Erythroblast (primary cell): ENCODE measurements at regions not wholly inside any gene's neighbourhood (a gene's known extent, or its start where the extent isn't known, plus 50 kb on each side); places are given as distances from the start of the nearest gene placed in this dataset.
"Not testable (repeated sequence)": the region's sequence is repeated elsewhere in the genome, so short reads cannot be mapped to it uniquely, and the experiment has no call there.

Experiments used
- DNase-seq, 2 experiments: peaks; one replicate each; lab custom pipeline; 2025; lab: John Stamatoyannopoulos, UW
- GATA1 ChIP-seq: IDR thresholded peaks from 2 replicates; pipeline ENCODE4 v1.6.1; 2011; ENCODE audit warnings: low read depth, mild to moderate bottlenecking, control low read depth, low read length, moderate library complexity
- POLR2A ChIP-seq: IDR thresholded peaks from 2 replicates; pipeline ENCODE4 v1.6.1; 2011; ENCODE audit warnings: mild to moderate bottlenecking, low read length

DNA sequence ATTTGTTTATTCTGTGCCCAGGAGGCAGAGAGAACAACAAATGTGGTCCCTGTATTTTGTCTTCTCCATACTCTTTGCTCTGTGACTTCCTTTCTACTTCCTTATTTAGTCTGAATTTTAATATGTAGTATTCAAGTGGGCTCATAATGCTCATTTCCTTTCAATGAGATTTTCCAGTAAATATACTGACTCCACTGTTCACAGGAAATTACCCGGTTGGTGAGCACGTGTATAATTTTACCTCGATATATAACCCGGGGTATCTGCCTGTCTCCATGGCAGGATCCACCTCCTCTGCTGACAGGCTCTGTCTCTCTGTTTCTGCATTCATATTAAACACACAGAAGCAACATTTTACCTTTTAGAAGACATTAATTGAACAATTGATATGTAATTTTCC, 166.0 kb downstream of the SLC38A4 start:
- no peak for DNase-seq

DNA sequence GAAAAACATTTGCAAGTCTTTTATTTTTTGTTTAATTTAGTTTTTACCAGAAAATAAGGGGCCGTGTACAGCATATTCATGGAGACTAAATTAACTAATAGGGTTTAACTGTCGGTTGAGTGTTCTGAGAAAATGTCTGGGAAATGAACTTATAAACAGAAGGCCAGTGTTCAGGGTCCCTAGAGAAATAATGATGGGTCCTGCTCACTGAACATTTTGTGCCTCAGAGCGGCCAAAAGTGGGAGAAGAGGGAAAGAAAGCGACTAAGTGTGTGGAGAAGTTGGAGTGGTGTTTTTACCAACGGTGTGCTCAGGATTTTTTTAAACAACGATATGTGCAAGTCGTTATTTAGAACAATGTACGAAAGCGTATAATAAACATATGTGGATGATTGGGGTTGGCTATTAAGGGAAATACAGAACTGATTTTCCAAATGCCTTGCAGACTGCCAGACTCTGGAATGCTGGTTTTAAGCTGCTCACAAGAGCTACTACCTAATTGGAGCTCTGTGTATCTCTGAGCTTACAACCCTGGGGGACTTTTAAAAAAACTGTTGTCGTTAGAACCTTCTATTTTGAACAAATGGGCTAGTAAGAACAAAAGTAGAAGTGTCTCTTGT, 166.7 kb downstream of the SLC38A4 start:
- no peak for DNase-seq
- TF ChIP-seq GATA1 (no peak), POLR2A (no peak)

More for the DNA sequence above, 166.0 kb downstream of the SLC38A4 start:
- no peak for TF ChIP-seq POLR2A
- no peak for TF ChIP-seq GATA1

DNA sequence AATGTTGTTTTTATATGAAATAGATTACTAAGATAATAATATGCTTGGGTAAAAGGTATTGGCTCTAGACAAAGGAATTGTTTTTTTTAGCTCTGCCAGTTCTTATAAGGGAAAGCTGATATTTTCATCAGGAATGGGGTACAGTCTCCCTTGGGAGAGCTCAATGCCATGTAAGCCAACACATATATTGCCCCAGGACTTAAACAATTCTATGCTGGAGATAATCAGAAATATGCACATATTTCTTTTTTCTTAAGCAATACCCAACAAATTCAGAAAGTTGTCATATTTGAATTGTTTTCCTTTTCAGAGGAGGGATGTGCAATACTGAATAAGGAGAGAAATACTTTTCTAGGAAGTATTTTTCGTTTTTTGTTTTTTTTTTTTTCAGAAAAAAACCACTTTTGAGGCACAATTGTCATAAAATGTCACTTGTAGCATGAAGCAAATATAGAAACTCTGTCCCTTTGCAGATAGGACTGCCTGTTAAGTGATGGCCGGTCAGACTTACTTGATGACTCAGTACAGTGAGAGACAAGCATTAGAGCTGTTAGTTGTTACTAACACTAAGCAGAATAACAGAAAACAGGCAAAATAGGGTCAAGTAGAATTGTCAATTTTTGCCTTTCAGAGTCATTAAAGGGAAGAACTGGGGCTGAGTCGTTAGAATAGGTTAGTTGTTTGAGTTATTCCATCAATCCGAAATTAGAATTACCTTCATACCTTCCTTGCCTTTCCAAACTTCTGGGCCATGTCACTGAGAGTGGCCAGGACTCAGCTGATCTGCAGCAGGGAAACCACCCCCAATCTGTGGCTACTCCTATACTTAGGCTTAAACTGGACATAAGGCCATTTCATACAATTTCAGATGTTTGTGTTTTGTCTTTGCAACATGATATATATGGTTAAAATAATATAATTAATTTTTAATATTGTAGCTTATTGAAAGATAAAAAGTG, 168.1 kb downstream of the SLC38A4 start:
- TF ChIP-seq GATA1 = no peak
- no peak for TF ChIP-seq POLR2A
- no peak for DNase-seq

DNA sequence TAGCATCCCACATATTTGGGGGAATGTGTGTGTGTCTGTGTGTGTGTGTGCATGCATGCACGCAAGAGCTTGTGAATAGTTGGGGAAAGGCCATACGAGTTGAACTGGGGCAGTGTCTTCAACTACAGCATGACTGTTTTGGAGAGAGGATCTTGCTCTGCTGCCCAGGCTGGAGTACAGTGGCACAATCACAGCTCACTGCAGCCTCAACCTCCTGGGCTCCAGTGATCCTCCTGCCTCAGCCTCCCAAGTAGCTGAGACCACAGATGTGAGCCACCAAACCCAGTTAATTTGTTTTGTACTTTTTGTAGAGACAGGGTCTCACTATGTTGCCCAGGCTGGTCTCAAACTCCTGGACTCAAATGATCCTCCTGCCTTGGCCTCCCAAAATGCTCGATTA, 169.8 kb downstream of the SLC38A4 start:
- DNase-seq = not testable (repeated sequence)

DNA sequence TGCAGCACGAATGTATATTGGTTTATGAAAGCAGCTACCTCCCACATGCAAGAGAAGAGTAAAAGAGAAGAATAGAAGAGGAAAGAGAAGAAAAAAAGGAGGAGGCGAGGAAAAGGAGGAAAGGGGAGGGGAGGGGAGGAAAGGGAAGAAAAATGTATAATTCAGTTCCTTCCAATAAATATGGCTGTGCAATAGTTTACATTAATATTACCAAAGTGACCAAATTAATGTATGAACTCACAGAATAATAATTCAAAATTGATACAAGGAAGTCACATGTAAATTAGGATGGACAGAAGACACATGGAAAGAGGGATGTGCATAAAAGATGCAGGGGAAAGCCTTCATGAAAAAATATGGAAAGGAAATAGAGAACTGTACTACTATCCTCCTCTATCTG, 172.5 kb downstream of the SLC38A4 start:
- DNase-seq = no peak
- no peak for TF ChIP-seq GATA1
- no peak for TF ChIP-seq POLR2A

DNA sequence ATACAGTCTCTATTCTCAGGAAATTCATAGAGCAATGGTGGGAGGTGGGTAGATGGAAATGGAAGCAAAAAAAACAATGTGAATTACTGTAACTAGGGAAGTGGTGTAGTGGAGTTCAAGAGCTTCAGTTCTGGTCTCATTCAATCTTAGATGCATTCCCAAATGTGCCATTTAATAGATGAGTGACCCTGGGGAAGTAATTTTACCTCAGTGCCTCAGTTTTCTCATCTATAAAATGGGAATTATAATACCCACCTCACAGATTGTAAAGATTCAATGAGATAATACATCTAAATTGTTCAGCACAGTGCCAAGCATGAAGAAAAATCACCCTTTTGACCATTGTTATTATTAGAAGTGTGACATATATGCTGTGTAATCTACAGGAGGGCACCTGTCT, 173.1 kb downstream of the SLC38A4 start:
- no peak for TF ChIP-seq POLR2A
- no peak for TF ChIP-seq GATA1
- no peak for DNase-seq

DNA sequence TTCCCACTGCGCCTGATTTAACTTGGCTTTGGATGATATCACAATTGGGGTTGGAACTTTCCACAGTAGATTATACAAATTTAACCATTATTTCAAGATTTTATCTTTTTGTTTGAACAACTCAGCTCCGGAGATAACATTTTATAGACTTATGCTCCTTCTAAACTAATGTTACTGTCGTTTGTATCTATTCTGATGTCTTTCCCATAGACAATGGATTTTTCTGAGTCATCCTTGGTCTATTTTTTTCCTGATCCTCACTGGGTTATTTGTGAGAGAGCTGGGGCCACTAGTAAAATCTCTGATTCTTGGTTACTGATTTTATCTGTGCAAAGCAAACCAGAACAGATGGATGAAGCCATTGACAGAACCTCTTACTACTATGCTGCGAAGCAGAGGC, 175.1 kb downstream of the SLC38A4 start:
- DNase-seq = no peak
- TF ChIP-seq POLR2A (no peak), GATA1 (no peak)

DNA sequence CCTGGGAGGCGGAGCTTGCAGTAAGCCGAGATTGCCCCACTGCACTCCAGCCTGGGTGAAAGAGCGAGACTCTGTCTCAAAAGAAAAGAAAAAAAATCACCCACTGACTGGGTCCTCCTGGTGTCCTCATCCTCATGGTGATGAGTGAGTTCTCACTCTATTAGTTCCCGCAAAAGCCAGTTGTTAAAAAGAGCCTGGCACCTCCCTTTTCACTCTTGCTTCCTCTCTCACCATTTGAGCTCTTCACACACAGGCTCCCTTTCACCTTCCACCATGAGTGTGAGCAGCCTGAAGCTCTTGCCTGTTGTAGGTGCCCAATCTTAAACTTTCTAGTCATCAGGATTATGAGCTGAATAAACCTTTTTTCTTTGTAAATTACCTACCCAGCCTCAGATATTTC, 176.4 kb downstream of the SLC38A4 start:
- TF ChIP-seq GATA1 (no peak), POLR2A (no peak)
- DNase-seq = no peak

DNA sequence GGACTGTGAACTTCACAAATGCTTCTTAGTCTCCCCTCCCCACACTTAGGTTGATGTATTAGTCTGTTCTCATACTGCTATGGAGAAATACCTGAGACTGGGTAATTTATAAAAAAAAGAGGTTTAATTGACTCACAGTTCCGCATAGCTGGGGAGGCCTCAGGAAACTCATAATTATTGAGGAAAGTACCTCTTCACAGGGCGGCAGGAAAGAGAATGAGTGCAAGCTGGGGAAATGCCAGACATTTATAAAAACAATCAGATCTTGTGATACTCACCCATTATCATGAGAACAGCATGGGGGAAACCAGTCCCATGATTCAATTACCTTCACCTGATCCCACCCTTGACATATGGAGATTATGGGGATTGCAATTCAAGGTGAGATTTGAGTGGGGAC, 178.8 kb downstream of the SLC38A4 start:
- DNase-seq = no peak
- TF ChIP-seq POLR2A = no peak
- no peak for TF ChIP-seq GATA1

DNA sequence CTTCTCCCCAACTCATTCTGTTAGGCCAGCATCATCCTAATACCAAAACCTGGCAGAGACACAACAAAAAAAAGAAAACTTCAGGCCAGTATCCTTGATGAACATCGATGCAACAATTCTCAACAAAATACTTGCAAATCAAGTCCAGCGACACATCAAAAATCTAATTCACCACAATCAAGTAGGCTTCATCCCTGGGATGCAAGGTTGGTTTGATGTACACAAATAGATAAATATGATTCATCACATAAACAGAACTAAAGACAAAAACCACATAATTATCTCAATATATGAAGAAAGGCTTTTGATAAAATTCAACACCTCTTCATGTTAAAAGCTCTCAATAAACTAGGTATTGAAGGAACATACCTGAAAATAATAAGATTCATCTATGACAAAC, 184.1 kb downstream of the SLC38A4 start:
- not testable (repeated sequence) for DNase-seq

DNA sequence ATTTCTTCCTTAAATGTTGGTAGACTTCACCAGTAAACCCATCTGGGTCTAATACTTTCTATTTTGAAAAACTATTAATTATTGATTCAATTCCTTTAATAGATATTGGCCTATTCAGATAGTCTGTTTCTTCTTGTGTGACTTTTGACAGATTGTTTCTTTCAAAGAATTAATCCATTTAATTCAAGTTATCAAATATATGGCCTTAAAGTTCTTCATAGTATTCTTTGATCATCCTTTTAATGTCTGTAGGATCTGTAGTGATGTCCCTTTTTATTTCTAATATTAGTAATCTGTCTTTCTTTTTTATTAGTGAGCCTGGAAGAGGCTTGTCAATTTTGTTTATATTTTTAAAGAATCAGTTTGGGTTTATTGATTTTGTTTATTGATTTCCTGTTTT, 190.0 kb downstream of the SLC38A4 start:
- TF ChIP-seq GATA1 (no peak), POLR2A (no peak)
- no peak for DNase-seq

DNA sequence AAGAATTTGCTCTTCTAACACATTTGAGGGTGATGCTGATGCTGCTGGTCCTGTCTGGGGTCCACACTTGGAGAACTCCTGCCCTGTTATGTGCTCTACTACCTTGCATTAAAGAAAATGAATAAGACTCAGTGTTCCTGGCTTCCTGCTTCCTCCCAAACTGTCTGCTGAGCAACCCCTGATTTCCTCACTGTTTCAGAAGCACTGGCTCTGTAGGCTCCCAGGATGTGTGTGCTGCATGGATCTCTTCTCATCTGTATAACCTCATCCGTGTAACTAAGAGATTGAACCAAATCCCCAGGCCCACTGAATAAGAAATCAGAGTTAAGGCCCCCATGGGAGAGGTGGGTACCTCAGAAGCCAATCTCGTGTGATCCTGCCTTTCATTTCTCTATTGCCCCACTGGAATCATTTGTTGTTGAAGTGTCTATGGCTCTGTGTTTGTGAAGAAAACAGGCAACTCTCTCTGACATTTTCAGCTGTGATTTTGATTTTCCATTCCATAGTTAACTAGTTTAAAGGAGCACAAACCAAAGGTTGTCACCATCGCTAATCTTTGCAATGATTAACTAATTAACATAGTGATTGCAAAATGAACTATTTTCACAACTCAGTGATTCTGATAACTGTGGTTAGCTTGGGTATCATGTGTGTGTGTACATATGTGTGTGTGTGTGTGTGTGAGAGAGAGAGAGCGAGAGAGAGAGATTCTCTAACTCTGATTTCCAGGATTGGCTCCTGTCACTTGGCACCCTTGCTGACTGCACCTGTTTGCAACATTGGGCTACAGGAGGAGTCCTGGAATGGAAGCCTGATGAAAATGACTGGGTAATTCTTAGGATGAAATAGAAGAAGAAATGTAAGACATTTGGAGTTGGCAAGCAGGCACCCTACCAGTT, 196.2 kb downstream of the SLC38A4 start:
- DNase-seq = no peak
- no peak for TF ChIP-seq GATA1
- no peak for TF ChIP-seq POLR2A

DNA sequence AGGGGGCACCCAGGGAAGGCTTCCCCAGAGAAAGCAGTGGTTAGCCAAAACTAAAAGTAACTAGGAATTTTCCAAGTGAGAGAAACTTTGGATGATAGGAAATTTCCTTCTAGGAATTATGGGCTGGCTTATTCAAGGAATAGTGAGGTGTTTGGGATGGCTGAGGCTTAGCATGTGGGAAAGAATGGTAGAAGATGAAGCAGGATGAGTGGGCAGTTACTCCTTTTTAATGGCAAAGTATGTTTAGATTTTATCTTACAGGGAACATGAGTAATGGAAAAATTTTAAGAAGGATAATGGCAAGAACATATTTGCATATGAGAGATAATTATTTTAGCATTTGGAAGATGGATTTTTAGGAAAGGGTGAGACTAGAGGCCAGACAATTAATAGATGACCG, 197.6 kb downstream of the SLC38A4 start:
- TF ChIP-seq GATA1 (no peak), POLR2A (no peak)
- DNase-seq = no peak

DNA sequence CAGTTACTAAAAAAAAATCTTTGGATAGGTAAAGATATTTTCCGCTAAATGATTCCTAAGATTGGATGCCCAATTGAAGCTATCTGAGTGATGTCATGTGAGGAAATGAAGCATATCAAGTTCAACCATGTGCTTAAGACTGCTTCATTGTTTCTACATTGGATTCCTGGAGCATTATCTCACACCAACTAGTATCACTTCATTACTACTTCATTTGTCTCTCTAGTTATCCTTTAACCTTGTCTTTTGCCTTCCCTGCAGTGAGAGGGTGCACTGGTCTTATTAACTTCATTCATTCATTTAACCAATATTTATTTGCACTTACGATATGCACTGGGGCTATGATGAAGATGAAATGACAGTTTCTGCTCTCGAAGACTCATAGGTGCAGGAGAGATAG, 198.1 kb downstream of the SLC38A4 start:
- no peak for DNase-seq

DNA sequence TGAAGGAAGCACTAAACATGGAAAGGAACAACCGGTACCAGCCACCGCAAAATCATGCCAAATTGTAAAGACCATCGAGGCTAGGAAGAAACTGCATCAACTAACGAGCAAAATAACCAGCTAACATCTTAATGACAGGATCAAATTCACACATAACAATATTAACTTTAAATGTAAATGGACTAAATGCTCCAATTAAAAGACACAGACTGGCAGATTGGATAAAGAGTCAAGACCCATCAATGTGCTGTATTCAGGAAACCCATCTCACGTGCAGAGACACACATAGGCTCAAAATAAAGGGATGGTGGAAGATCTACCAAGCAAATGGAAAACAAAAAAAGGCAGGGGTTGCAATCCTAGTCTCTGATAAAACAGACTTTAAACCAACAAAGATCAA, 206.3 kb downstream of the SLC38A4 start:
- not testable (repeated sequence) for DNase-seq

More for the DNA sequence above, 198.1 kb downstream of the SLC38A4 start:
- TF ChIP-seq GATA1 (no peak), POLR2A (no peak)

DNA sequence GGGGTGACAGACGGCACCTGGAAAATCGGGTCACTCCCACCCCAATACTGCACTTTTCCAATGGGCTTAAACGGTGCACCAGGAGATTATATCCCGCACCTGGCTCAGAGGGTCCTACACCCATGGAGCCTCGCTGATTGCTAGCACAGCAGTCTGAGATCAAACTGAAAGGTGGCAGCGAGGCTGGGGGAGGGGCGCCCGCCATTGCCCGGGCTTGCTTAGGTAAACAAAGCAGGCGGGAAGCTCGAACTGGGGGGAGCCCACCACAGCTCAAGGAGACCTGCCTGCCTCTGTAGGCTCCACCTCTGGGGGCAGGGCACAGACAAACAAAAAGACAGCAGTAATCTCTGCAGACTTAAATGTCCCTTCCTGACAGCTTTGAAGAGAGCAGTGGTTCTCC, 208.1 kb downstream of the SLC38A4 start:
- DNase-seq = not testable (repeated sequence)
